B cell (primary cell): ENCODE measurements at regions not wholly inside any gene's neighbourhood (a gene's known extent, or its start where the extent isn't known, plus 50 kb on each side); places are given as distances from the start of the nearest gene placed in this dataset.

ENCODE experiments used
- ATAC-seq: fragments of 200-7000 bp; cut with Tn5 transposase; one replicate; pipeline ENCODE4 v1.10.0; 2021; ENCODE audit warnings: low read depth, mild to moderate bottlenecking, moderate number of reproducible peaks, moderate library complexity
- CTCF ChIA-PET: fragments of 350-600 bp; sonication (Branson Sonifier 250); formaldehyde crosslinking; loops from one replicate; lab custom pipeline; 2021; ENCODE audit warnings: antibody characterized with exemption, inconsistent platforms; lab: Charles Lee
- POLR2A ChIA-PET: fragments of 350-600 bp; sonication (Branson Sonifier 250); formaldehyde crosslinking; loops from one replicate; lab custom pipeline; 2021; ENCODE audit warnings: antibody characterized with exemption; lab: Charles Lee
- DNase-seq: peaks from one replicate; pipeline ENCODE4 v3.0.0; 2013
- H2AFZ ChIP-seq: 2 replicates; pipeline ENCODE4 v1.6.1; 2012; ENCODE audit warnings: mild to moderate bottlenecking, low read depth, low read length; ENCODE audit not compliant: insufficient read depth, poor library complexity, severe bottlenecking
- H3K27ac ChIP-seq, 2 donors: 1 replicate in 1 of 2; 2 replicates in 1 of 2; pipeline ENCODE4 v1.5.1; 2012 to 2013; ENCODE audit warnings: low read length in 2 of 2, mild to moderate bottlenecking in 2 of 2, moderate library complexity in 1 of 2
- H3K27me3 ChIP-seq, 4 experiments: fragments of 200-600 bp in 1 of 4; sonication (generic) in 1 of 4; replicated peaks in 1 of 4; 1 replicate in 2 of 4; 2 replicates in 2 of 4; pipeline versions ENCODE4 v1.6.1 to v1.7.0; 2013 to 2016; ENCODE audit warnings: low read length in 3 of 4, mild to moderate bottlenecking in 2 of 4, mixed read lengths in 1 of 4, moderate library complexity in 1 of 4; ENCODE audit not compliant: insufficient read depth in 4 of 4, control insufficient read depth in 3 of 4; ENCODE audit errors: control extremely low read depth in 1 of 4
- H3K36me3 ChIP-seq, 2 experiments: replicated peaks in 1 of 2; 1 replicate in 1 of 2; 2 replicates in 1 of 2; pipeline versions ENCODE4 v1.6.1 to v1.7.1; 2013; ENCODE audit warnings: low read length in 1 of 2; ENCODE audit not compliant: insufficient read depth in 2 of 2, control insufficient read depth in 1 of 2; ENCODE audit errors: control extremely low read depth in 1 of 2, extremely low read depth in 1 of 2
- H3K4me1 ChIP-seq, 2 donors: fragments of 200-600 bp in 1 of 2; sonication (generic) in 1 of 2; 1 replicate in 1 of 2; 2 replicates in 1 of 2; pipeline versions ENCODE4 v1.5.1 to v1.6.1; 2013 to 2017; ENCODE audit warnings: low read length in 2 of 2; ENCODE audit not compliant: control insufficient read depth in 2 of 2, insufficient read depth in 2 of 2
- H3K4me2 ChIP-seq: replicated peaks from 2 replicates; pipeline ENCODE3; 2012; ENCODE audit warnings: mild to moderate bottlenecking, low read depth, low read length; ENCODE audit not compliant: poor library complexity, severe bottlenecking
- H3K4me3 ChIP-seq, 5 experiments: fragments of 200-600 bp in 1 of 5; sonication (generic) in 1 of 5; 1 replicate in 3 of 5; 2 replicates in 2 of 5; pipeline versions ENCODE4 v1.5.1 to v1.7.0; 2011 to 2016; ENCODE audit warnings: low read length in 4 of 5, mild to moderate bottlenecking in 4 of 5, low read depth in 2 of 5, control low read depth in 1 of 5, moderate library complexity in 1 of 5; ENCODE audit not compliant: insufficient read depth in 1 of 5; ENCODE audit errors: control extremely low read depth in 1 of 5, extremely low read depth in 1 of 5
- H3K79me2 ChIP-seq: fragments of 200-600 bp; sonication (generic); one replicate; pipeline ENCODE4 v1.6.0; 2016; ENCODE audit warnings: low read length; ENCODE audit not compliant: control insufficient read depth, insufficient read depth
- H3K9ac ChIP-seq: fragments of 200-600 bp; sonication (generic); 2 replicates; pipeline ENCODE4 v1.6.1; 2017; ENCODE audit warnings: mild to moderate bottlenecking, low read length, moderate library complexity
- H3K9me3 ChIP-seq, 3 donors: one replicate each; pipeline versions ENCODE4 v1.6.1 to v1.7.1; 2013; ENCODE audit warnings: low read length in 2 of 3; ENCODE audit not compliant: control insufficient read depth in 2 of 3, insufficient read depth in 1 of 3; ENCODE audit errors: control extremely low read depth in 1 of 3
- H4K20me1 ChIP-seq: 2 replicates; pipeline ENCODE4 v1.6.0; 2012; ENCODE audit warnings: mild to moderate bottlenecking, low read length; ENCODE audit not compliant: insufficient read depth, control insufficient read depth, poor library complexity, severe bottlenecking
- H3K27ac Mint-ChIP-seq: one replicate; pipeline ENCODE4 v1.8.0; 2021; ENCODE audit warnings: mixed read lengths
- H3K27me3 Mint-ChIP-seq: one replicate; pipeline ENCODE4 v1.8.0; 2021; ENCODE audit warnings: mixed read lengths
- H3K4me1 Mint-ChIP-seq: one replicate; pipeline ENCODE4 v1.8.0; 2021; ENCODE audit warnings: mixed read lengths
- H3K4me3 Mint-ChIP-seq: one replicate; pipeline ENCODE4 v1.8.0; 2021; ENCODE audit warnings: mixed read lengths
- H3K9me3 Mint-ChIP-seq: one replicate; pipeline ENCODE4 v1.8.0; 2022; ENCODE audit warnings: mixed read lengths; ENCODE audit not compliant: insufficient read depth
- EZH2 ChIP-seq: IDR thresholded peaks from 2 replicates; pipeline ENCODE4 v1.6.1; 2012; ENCODE audit warnings: borderline replicate concordance, low read depth, mild to moderate bottlenecking, moderate library complexity, low read length; ENCODE audit not compliant: insufficient read depth, poor library complexity, severe bottlenecking
- WGBS: methylation state at CpG from one replicate; pipeline ENCODE4 v1.1.5; 2013; ENCODE audit warnings: missing lambda C conversion rate; ENCODE audit not compliant: insufficient coverage; 5-methylcytosine and 5-hydroxymethylcytosine counted together
- intact Hi-C: fragments of 100-400 bp; cut with micrococcal nuclease; formaldehyde crosslinking; loops from one replicate; pipeline ENCODE4 v1.10.0; 2022
- TF ChIP-seq, protein P1 (sequence below): fragments of 200-600 bp; IDR thresholded peaks from one replicate; pipeline ENCODE4 v1.8.0; 2022; ENCODE audit warnings: antibody characterized with exemption, mild to moderate bottlenecking

DNA sequence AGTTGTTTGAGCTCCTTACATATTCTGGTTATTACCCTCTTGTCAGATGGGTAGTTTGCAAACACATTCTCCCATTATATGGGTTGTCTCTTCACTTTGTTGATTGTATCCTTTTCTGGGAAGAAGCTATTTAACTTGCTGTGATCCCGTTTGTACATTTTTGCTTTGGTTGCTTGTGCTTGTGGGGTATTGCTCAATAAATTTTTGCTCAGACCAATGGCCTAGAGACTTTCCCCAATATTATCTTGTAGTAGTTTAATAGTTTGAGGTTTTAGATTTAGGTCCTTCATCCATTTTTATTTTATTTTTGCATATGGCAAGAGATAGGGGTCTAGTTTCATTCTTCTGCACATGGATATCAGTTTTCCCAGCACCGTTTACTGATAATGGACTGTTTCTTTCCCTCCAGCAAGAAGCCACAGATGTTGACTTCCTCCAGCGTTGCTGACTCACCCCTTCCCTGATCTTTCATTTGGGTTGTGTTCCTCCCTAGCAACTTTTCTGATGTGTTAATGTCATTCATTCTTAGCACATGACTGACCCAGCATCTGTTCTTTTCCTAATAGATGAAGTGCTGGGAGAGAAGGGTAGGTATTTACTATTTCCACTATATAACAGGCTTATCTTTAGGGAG, 166.7 kb upstream of the SGO1 start:
- Mint-ChIP-seq H3K9me3 (peaks cover 2% of the 10 kb centered on the region), H3K27me3 (no peaks in the 10 kb centered on the region), H3K4me1 (no peaks in the 10 kb centered on the region), H3K4me3 (no peak overlapping the region), H3K27ac (no peak overlapping the region)
- H2AFZ ChIP-seq: no peak overlapping the region
- H3K4me3 ChIP-seq: no peak overlapping the region
- intact Hi-C loops: no loop called here
- no peak for ATAC-seq
- H3K27me3 ChIP-seq: no peaks in the 10 kb centered on the region
- H3K4me1 ChIP-seq: no peaks in the 10 kb centered on the region
- 60% methylated on average over 1 of the region's 3 CpGs for WGBS
- H3K4me2 ChIP-seq: no peak overlapping the region
- no peaks in the 10 kb centered on the region for H3K9me3 ChIP-seq
- H3K36me3 ChIP-seq: no peaks in the 10 kb centered on the region
- TF ChIP-seq, protein P1, sequence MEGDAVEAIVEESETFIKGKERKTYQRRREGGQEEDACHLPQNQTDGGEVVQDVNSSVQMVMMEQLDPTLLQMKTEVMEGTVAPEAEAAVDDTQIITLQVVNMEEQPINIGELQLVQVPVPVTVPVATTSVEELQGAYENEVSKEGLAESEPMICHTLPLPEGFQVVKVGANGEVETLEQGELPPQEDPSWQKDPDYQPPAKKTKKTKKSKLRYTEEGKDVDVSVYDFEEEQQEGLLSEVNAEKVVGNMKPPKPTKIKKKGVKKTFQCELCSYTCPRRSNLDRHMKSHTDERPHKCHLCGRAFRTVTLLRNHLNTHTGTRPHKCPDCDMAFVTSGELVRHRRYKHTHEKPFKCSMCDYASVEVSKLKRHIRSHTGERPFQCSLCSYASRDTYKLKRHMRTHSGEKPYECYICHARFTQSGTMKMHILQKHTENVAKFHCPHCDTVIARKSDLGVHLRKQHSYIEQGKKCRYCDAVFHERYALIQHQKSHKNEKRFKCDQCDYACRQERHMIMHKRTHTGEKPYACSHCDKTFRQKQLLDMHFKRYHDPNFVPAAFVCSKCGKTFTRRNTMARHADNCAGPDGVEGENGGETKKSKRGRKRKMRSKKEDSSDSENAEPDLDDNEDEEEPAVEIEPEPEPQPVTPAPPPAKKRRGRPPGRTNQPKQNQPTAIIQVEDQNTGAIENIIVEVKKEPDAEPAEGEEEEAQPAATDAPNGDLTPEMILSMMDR: no peak
- no peak for TF ChIP-seq EZH2
- H3K9ac ChIP-seq: no peak overlapping the region
- no peak overlapping the region for H3K27ac ChIP-seq
- no peaks in the 10 kb centered on the region for H4K20me1 ChIP-seq
- no peak for DNase-seq
- H3K79me2 ChIP-seq: no peaks in the 10 kb centered on the region
- ChIA-PET POLR2A (no interaction called here), CTCF (interaction anchor here (0.5 kb wide), 1 partner anchor 373 kb away, joined by 3 read pairs; no protein-coding TSS in a partner anchor)

DNA sequence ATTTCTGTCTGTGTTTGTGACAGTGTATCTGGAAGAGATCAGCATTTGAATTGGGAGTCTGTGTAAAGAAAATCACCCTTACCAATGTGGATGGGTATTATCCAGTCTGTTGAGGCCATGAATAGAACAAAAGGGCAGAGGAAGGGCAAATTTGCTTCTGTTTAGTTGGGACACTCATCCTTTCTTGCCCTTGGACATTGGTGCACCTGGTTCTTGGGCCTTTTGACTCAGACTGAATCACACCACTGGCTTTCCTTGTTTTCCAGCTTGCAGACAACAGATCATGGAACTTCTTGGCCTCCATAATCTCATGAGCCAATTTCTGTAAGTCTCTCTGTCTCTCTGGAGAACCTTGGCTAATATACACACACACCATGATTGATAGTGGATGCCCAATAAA, 164.4 kb upstream of the SGO1 start:
- Mint-ChIP-seq H3K27me3 (no peaks in the 10 kb centered on the region), H3K27ac (no peak overlapping the region), H3K4me1 (no peaks in the 10 kb centered on the region), H3K9me3 (no peaks in the 10 kb centered on the region), H3K4me3 (no peak overlapping the region)
- no peak overlapping the region for H3K4me3 ChIP-seq
- no peaks in the 10 kb centered on the region for H3K4me1 ChIP-seq
- intact Hi-C loops: no loop called here
- H2AFZ ChIP-seq: no peak overlapping the region
- ATAC-seq: no peak
- POLR2A ChIA-PET: no interaction called here
- H3K79me2 ChIP-seq: no peaks in the 10 kb centered on the region
- CTCF ChIA-PET: no interaction called here
- no peaks in the 10 kb centered on the region for H3K27me3 ChIP-seq
- H3K36me3 ChIP-seq: no peaks in the 10 kb centered on the region
- H3K9ac ChIP-seq: no peak overlapping the region
- H4K20me1 ChIP-seq: no peaks in the 10 kb centered on the region
- H3K9me3 ChIP-seq: no peaks in the 10 kb centered on the region
- H3K4me2 ChIP-seq: no peak overlapping the region
- TF ChIP-seq EZH2: no peak
- TF ChIP-seq, protein P1: no peak
- no peak overlapping the region for H3K27ac ChIP-seq
- no peak for DNase-seq
